GM23338 (cell line): ENCODE measurements at regions not wholly inside any gene's neighbourhood (a gene's known extent, or its start where the extent isn't known, plus 50 kb on each side); places are given as distances from the start of the nearest gene placed in this dataset.

ENCODE experiments used
- CREB1 ChIP-seq: fragments of 250-450 bp; sonication (Bioruptor Pico); IDR thresholded peaks from 2 replicates; pipeline ENCODE4 v1.5.0; 2020; ENCODE audit warnings: low read depth, mild to moderate bottlenecking, moderate library complexity
- EZH2 ChIP-seq: fragments of 200-600 bp; sonication (generic); IDR thresholded peaks from one replicate; pipeline ENCODE4 v1.8.0; 2017; ENCODE audit warnings: antibody characterized with exemption, mild to moderate bottlenecking, low read depth; ENCODE audit not compliant: unreplicated experiment
- EZH2phosphoT487 ChIP-seq: fragments of 200-600 bp; sonication (generic); IDR thresholded peaks from one replicate; pipeline ENCODE4 v1.8.1; 2018; ENCODE audit warnings: antibody characterized with exemption; ENCODE audit not compliant: unreplicated experiment
- JUNB ChIP-seq: IDR thresholded peaks from one replicate; pipeline ENCODE4 v1.6.1; 2016; ENCODE audit warnings: antibody characterized with exemption; ENCODE audit not compliant: unreplicated experiment
- POLR2AphosphoS5 ChIP-seq: IDR thresholded peaks from 2 replicates; pipeline ENCODE4 v1.6.1; 2016; ENCODE audit warnings: antibody characterized with exemption, low read depth
- ZNF114 ChIP-seq: fragments of 250-450 bp; sonication (Bioruptor Pico); IDR thresholded peaks from 2 replicates; pipeline ENCODE4 v1.5.0; 2020; ENCODE audit warnings: mild to moderate bottlenecking, moderate library complexity
- ZNF331 ChIP-seq: fragments of 250-450 bp; sonication (Bioruptor Pico); IDR thresholded peaks from 2 replicates; pipeline ENCODE4 v1.5.0; 2020; ENCODE audit warnings: low read depth, mild to moderate bottlenecking, moderate library complexity
- TF ChIP-seq, protein P1 (sequence below), 2 experiments: fragments of 200-600 bp in 1 of 2; sonication (generic) in 1 of 2; conservative IDR thresholded peaks; 2 replicates each; pipeline versions ENCODE4 v1.5.1 to v1.6.1; 2016 to 2017; ENCODE audit warnings: antibody characterized with exemption in 2 of 2, low read depth in 2 of 2, mild to moderate bottlenecking in 2 of 2, moderate library complexity in 1 of 2
- TF ChIP-seq, protein P2 (sequence below): IDR thresholded peaks from one replicate; pipeline ENCODE4 v1.6.1; 2018; ENCODE audit warnings: antibody characterized with exemption; ENCODE audit not compliant: unreplicated experiment

DNA sequence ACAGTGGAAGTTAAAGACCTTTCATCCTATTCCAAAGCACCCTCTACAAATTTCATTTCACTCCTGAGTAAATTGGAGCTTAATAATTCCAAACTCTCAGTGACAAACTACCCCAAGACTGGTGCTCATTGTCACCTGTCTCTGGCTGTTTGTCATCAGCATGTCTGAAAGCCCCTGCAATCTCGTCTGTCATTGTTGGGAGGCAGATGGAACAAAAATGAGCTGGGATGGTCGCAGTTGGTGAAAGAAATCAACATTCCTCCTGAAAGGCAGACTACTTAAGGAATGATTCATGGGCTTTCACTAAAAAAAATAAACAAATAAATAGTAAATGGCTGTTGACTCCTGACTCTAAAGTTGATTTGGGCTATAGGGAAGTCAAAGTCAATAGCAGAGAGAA lies 69.7 kb upstream of the PALS2 start:
- TF ChIP-seq, protein P1, sequence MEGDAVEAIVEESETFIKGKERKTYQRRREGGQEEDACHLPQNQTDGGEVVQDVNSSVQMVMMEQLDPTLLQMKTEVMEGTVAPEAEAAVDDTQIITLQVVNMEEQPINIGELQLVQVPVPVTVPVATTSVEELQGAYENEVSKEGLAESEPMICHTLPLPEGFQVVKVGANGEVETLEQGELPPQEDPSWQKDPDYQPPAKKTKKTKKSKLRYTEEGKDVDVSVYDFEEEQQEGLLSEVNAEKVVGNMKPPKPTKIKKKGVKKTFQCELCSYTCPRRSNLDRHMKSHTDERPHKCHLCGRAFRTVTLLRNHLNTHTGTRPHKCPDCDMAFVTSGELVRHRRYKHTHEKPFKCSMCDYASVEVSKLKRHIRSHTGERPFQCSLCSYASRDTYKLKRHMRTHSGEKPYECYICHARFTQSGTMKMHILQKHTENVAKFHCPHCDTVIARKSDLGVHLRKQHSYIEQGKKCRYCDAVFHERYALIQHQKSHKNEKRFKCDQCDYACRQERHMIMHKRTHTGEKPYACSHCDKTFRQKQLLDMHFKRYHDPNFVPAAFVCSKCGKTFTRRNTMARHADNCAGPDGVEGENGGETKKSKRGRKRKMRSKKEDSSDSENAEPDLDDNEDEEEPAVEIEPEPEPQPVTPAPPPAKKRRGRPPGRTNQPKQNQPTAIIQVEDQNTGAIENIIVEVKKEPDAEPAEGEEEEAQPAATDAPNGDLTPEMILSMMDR (conservative IDR thresholded peaks at IDR 0.05; ENCODE audit: low read depth in 2 of 2), result no peak
- no peak for TF ChIP-seq CREB1 (CRISPR knock-in tag)
- no peak for TF ChIP-seq POLR2AphosphoS5
- no peak for TF ChIP-seq EZH2phosphoT487
- no peak for TF ChIP-seq EZH2
- TF ChIP-seq ZNF114 (CRISPR knock-in tag), result no peak
- TF ChIP-seq JUNB, result no peak
- TF ChIP-seq, protein P2, sequence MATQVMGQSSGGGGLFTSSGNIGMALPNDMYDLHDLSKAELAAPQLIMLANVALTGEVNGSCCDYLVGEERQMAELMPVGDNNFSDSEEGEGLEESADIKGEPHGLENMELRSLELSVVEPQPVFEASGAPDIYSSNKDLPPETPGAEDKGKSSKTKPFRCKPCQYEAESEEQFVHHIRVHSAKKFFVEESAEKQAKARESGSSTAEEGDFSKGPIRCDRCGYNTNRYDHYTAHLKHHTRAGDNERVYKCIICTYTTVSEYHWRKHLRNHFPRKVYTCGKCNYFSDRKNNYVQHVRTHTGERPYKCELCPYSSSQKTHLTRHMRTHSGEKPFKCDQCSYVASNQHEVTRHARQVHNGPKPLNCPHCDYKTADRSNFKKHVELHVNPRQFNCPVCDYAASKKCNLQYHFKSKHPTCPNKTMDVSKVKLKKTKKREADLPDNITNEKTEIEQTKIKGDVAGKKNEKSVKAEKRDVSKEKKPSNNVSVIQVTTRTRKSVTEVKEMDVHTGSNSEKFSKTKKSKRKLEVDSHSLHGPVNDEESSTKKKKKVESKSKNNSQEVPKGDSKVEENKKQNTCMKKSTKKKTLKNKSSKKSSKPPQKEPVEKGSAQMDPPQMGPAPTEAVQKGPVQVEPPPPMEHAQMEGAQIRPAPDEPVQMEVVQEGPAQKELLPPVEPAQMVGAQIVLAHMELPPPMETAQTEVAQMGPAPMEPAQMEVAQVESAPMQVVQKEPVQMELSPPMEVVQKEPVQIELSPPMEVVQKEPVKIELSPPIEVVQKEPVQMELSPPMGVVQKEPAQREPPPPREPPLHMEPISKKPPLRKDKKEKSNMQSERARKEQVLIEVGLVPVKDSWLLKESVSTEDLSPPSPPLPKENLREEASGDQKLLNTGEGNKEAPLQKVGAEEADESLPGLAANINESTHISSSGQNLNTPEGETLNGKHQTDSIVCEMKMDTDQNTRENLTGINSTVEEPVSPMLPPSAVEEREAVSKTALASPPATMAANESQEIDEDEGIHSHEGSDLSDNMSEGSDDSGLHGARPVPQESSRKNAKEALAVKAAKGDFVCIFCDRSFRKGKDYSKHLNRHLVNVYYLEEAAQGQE, result no peak
- no peak for TF ChIP-seq ZNF331 (CRISPR knock-in tag)
